Activated CD8-positive, alpha-beta T cell treated with anti-CD3 and anti-CD28 coated beads for 36 hours (primary cell): ENCODE measurements at regions not wholly inside any gene's neighbourhood (a gene's known extent, or its start where the extent isn't known, plus 50 kb on each side); places are given as distances from the start of the nearest gene placed in this dataset.

Experiments used
- ATAC-seq: fragments of 200-7000 bp; cut with Tn5 transposase; one replicate; pipeline ENCODE4 v1.10.0; 2021; ENCODE audit warnings: mild to moderate bottlenecking, moderate library complexity
- CTCF ChIA-PET: fragments of 350-600 bp; sonication (Branson Sonifier 250); formaldehyde crosslinking; loops from one replicate; lab custom pipeline; 2021; ENCODE audit warnings: antibody characterized with exemption; lab: Charles Lee
- POLR2A ChIA-PET: fragments of 350-600 bp; sonication (Branson Sonifier 250); formaldehyde crosslinking; loops from one replicate; lab custom pipeline; 2021; ENCODE audit warnings: antibody characterized with exemption; lab: Charles Lee
- DNase-seq: peaks from one replicate; pipeline ENCODE4 v3.0.0-alpha.2; 2020
- H3K27ac Mint-ChIP-seq: one replicate; pipeline ENCODE4 v1.8.0; 2021; ENCODE audit warnings: mild to moderate bottlenecking, mixed read lengths
- H3K27me3 Mint-ChIP-seq: one replicate; pipeline ENCODE4 v1.8.0; 2021; ENCODE audit warnings: mixed read lengths
- H3K36me3 Mint-ChIP-seq: one replicate; pipeline ENCODE4 v1.8.0; 2021; ENCODE audit warnings: low read depth, mixed read lengths
- H3K4me1 Mint-ChIP-seq: one replicate; pipeline ENCODE4 v1.8.0; 2021; ENCODE audit warnings: low read depth, mixed read lengths
- H3K4me3 Mint-ChIP-seq: one replicate; pipeline ENCODE4 v1.8.0; 2021; ENCODE audit warnings: mild to moderate bottlenecking, moderate library complexity, mixed read lengths
- H3K9me3 Mint-ChIP-seq: one replicate; pipeline ENCODE4 v1.8.0; 2021; ENCODE audit warnings: mixed read lengths
- CTCF ChIP-seq: fragments of 200-600 bp; IDR thresholded peaks from one replicate; pipeline ENCODE4 v1.8.0; 2022; ENCODE audit warnings: antibody characterized with exemption, mild to moderate bottlenecking
- intact Hi-C: fragments of 100-400 bp; cut with micrococcal nuclease; formaldehyde crosslinking; loops from one replicate; pipeline ENCODE4 v1.10.0; 2022

- Mint-ChIP-seq H3K9me3 (no peaks in the 10 kb centered on the region), H3K4me1 (no peaks in the 10 kb centered on the region), H3K4me3 (no peak overlapping the region), H3K36me3 (no peaks in the 10 kb centered on the region), H3K27ac (no peak overlapping the region), H3K27me3 (no peaks in the 10 kb centered on the region)
- intact Hi-C loops = no loop called here
- POLR2A ChIA-PET = no interaction called here
- no peak for DNase-seq
- ATAC-seq = no peak
- no peak for TF ChIP-seq CTCF
- CTCF ChIA-PET = no interaction called here
Observed at GRCh38 chr5:83785176-83785668, 64.6 kb upstream of the HAPLN1 start.

GRCh38 chr5:83780699-83781350, 60.2 kb upstream of the HAPLN1 start:
- Mint-ChIP-seq H3K4me1 (no peaks in the 10 kb centered on the region), H3K36me3 (no peaks in the 10 kb centered on the region), H3K27ac (no peak overlapping the region), H3K9me3 (no peaks in the 10 kb centered on the region), H3K27me3 (no peaks in the 10 kb centered on the region), H3K4me3 (no peak overlapping the region)
- CTCF ChIA-PET = no interaction called here
- ATAC-seq (no peak), DNase-seq (no peak)
- POLR2A ChIA-PET = no interaction called here
- intact Hi-C loops = no loop called here
- TF ChIP-seq CTCF = no peak

GRCh38 chr5:83777856-83778255, 57.2 kb upstream of the HAPLN1 start:
- no peaks in the 10 kb centered on the region for H3K36me3 Mint-ChIP-seq
- CTCF ChIA-PET = no interaction called here
- no peaks in the 10 kb centered on the region for H3K27me3 Mint-ChIP-seq
- no peak for TF ChIP-seq CTCF
- no peak overlapping the region for H3K27ac Mint-ChIP-seq
- intact Hi-C loops = no loop called here
- H3K9me3 Mint-ChIP-seq = no peaks in the 10 kb centered on the region
- DNase-seq = no peak
- H3K4me1 Mint-ChIP-seq = no peaks in the 10 kb centered on the region
- POLR2A ChIA-PET = no interaction called here
- H3K4me3 Mint-ChIP-seq = no peak overlapping the region
- no peak for ATAC-seq

GRCh38 chr5:83776437-83777031, 55.9 kb upstream of the HAPLN1 start:
- DNase-seq = no peak
- no peak overlapping the region for H3K4me3 Mint-ChIP-seq
- CTCF ChIA-PET = no interaction called here
- no peak for ATAC-seq
- intact Hi-C loops = no loop called here
- no peaks in the 10 kb centered on the region for H3K27me3 Mint-ChIP-seq
- POLR2A ChIA-PET = no interaction called here
- TF ChIP-seq CTCF = no peak
- no peaks in the 10 kb centered on the region for H3K4me1 Mint-ChIP-seq
- H3K27ac Mint-ChIP-seq = no peak overlapping the region
- no peaks in the 10 kb centered on the region for H3K36me3 Mint-ChIP-seq
- H3K9me3 Mint-ChIP-seq = no peaks in the 10 kb centered on the region
